ENCODE measurements at regions not wholly inside any gene's neighbourhood (a gene's known extent, or its start where the extent isn't known, plus 50 kb on each side); places are given as distances from the start of the nearest gene placed in this dataset.

GRCh38 chrX:25527596-25527995 lies 511.8 kb upstream of the ARX start:
- no TSS peak for BruUV-seq (replicated peaks)

More at GRCh38 chrX:25527596-25527995, 511.8 kb upstream of the ARX start:
- H2BK20ac ChIP-seq (ENCODE audit: low read depth, low read length), result no peak overlapping the region
- H3K14ac ChIP-seq (replicated peaks; ENCODE audit: low read depth, low read length), result no peak overlapping the region
- ChIA-PET POLR2A (ENCODE audit: unreplicated experiment) (no interaction called here), CTCF (no interaction called here)
- no peak overlapping the region for H2BK5ac ChIP-seq (ENCODE audit: low read depth, low read length, poor library complexity, severe bottlenecking)
- no peaks in the 10 kb centered on the region for H3K9me3 ChIP-seq (ENCODE audit: control insufficient read depth, insufficient read depth, low read length)
- no peak overlapping the region for H4K91ac ChIP-seq (ENCODE audit: insufficient read depth, low read depth, low read length)
- DNase-seq (no peak), ATAC-seq (ENCODE audit: low read depth) (no peak)
- no peak overlapping the region for H4K5ac ChIP-seq (ENCODE audit: low read depth, low read length)
- H4K8ac ChIP-seq (ENCODE audit: low read depth in 2 of 2, low read length in 2 of 2), result no peak overlapping the region
- H2AK9ac ChIP-seq (replicated peaks; ENCODE audit: low read depth, low read length, poor library complexity), result no peak overlapping the region
- no peaks in the 10 kb centered on the region for H3K36me3 ChIP-seq (ENCODE audit: control insufficient read depth, insufficient read depth, low read length)
- no peak overlapping the region for H3K4ac ChIP-seq (ENCODE audit: low read depth, low read length)
- no peak overlapping the region for H2AFZ ChIP-seq (replicated peaks; ENCODE audit: low read length, poor library complexity)
- H2AK5ac ChIP-seq (ENCODE audit: low read depth, low read length), result no peak overlapping the region
- dilution Hi-C loops (cut with HindIII; ENCODE audit: low sequenced_read_pairs, unreplicated experiment), result no loop called here
- H3K23ac ChIP-seq (ENCODE audit: low read depth, low read length), result no peak overlapping the region
- no CpG with 5 or more reads among the region's 3 CpGs for WGBS, 2 experiments (ENCODE audit: extremely low coverage in 2 of 2, insufficient read length in 1 of 2)
- no peak overlapping the region for H3K9ac ChIP-seq (ENCODE audit: low read depth, low read length)
- H3K27me3 ChIP-seq (ENCODE audit: control insufficient read depth, insufficient read depth, low read length), result no peaks in the 10 kb centered on the region
- H2BK120ac ChIP-seq (ENCODE audit: low read depth, low read length), result no peak overlapping the region
- no peak overlapping the region for H3K4me2 ChIP-seq (ENCODE audit: low read depth, low read length)
- H3K56ac ChIP-seq (ENCODE audit: extremely low read depth, insufficient read depth, low read length), result no peak overlapping the region
- no peaks in the 10 kb centered on the region for H3K79me1 ChIP-seq (ENCODE audit: low read depth in 1 of 2, low read length in 2 of 2)
- in situ Hi-C loops (cut with MboI; ENCODE audit: low sequenced_read_pairs), result no loop called here
- H4K20me1 ChIP-seq (ENCODE audit: insufficient read depth, low read length), result no peaks in the 10 kb centered on the region
- no peaks in the 10 kb centered on the region for H3K9me1 ChIP-seq (ENCODE audit: insufficient read depth, low read length)
- intact Hi-C loops (cut with micrococcal nuclease), result loop anchor here (2.0 to 10.0 kb wide), 2 partner anchors 197 to 441 kb away; no protein-coding TSS in a partner anchor
- H3K27ac ChIP-seq (ENCODE audit: insufficient read depth, low read length), result no peak overlapping the region
- no peak overlapping the region for H3K18ac ChIP-seq (ENCODE audit: low read depth, low read length)
- TF ChIP-seq SMC3 (IDR thresholded peaks at IDR 0.05; ENCODE audit: low read depth, low read length) (no peak), ELK1 (IDR thresholded peaks at IDR 0.05; ENCODE audit: borderline replicate concordance, low read depth, low read length) (no peak), NFE2L2 (IDR thresholded peaks at IDR 0.05; ENCODE audit: low read depth, low read length) (no peak), CHD1 (IDR thresholded peaks at IDR 0.05; ENCODE audit: low read depth, low read length) (no peak), MAZ (IDR thresholded peaks at IDR 0.05; ENCODE audit: borderline replicate concordance, low read depth, low read length) (no peak), MXI1 (IDR thresholded peaks at IDR 0.05; ENCODE audit: borderline replicate concordance, low read depth, low read length) (no peak), BHLHE40 (IDR thresholded peaks at IDR 0.05; ENCODE audit: low read depth, low read length) (no peak), USF2 (IDR thresholded peaks at IDR 0.05; ENCODE audit: low read depth, low read length) (no peak), RCOR1 (IDR thresholded peaks at IDR 0.05; ENCODE audit: insufficient replicate concordance, low read length) (no peak), FOS (IDR thresholded peaks at IDR 0.05; ENCODE audit: low read depth, low read length) (no peak), RFX5 (IDR thresholded peaks at IDR 0.05; ENCODE audit: low read depth, low read length) (no peak), CTCF (conservative IDR thresholded peaks at IDR 0.05; ENCODE audit: low read depth, low read length) (no peak), CEBPB (IDR thresholded peaks at IDR 0.05; ENCODE audit: low read depth, low read length) (no peak)
- H3K4me1 ChIP-seq (ENCODE audit: control insufficient read depth, insufficient read depth, low read length), result no peaks in the 10 kb centered on the region
- no peak overlapping the region for H3K4me3 ChIP-seq (ENCODE audit: insufficient read depth, low read depth, low read length)
- H2BK15ac ChIP-seq (ENCODE audit: low read depth, low read length), result no peak overlapping the region

Measured in IMR-90 (cell line).